ENCODE measurements at regions not wholly inside any gene's neighbourhood (a gene's known extent, or its start where the extent isn't known, plus 50 kb on each side); places are given as distances from the start of the nearest gene placed in this dataset.
"Not testable (repeated sequence)": the region's sequence is repeated elsewhere in the genome, so short reads cannot be mapped to it uniquely, and the experiment has no call there.

DNA sequence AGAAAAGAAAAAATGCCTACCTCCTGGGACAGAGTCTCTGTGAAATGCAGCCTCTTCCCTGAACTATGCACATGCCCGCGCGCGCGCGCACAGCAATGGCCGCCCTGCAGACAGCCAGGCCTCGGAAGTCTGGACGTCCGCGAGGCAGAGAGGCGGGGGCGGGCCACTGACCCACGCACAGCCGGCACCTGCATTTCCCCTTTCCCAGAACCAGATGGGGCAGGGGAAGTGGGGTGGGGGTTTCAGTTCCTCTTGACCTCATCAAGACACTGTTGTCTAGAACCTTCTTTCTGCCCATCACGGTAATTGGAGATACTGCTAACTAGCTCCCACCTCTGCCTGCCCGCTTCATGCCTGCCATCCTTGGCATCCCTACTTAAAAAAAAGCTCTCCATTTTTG is 5435.0 kb upstream of the TPTE start:
- TF ChIP-seq, protein P1, sequence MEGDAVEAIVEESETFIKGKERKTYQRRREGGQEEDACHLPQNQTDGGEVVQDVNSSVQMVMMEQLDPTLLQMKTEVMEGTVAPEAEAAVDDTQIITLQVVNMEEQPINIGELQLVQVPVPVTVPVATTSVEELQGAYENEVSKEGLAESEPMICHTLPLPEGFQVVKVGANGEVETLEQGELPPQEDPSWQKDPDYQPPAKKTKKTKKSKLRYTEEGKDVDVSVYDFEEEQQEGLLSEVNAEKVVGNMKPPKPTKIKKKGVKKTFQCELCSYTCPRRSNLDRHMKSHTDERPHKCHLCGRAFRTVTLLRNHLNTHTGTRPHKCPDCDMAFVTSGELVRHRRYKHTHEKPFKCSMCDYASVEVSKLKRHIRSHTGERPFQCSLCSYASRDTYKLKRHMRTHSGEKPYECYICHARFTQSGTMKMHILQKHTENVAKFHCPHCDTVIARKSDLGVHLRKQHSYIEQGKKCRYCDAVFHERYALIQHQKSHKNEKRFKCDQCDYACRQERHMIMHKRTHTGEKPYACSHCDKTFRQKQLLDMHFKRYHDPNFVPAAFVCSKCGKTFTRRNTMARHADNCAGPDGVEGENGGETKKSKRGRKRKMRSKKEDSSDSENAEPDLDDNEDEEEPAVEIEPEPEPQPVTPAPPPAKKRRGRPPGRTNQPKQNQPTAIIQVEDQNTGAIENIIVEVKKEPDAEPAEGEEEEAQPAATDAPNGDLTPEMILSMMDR (IDR thresholded peaks at IDR 0.05): not testable (repeated sequence)
- not testable (repeated sequence) for TF ChIP-seq EP300, POLR2A (IDR thresholded peaks at IDR 0.05)

All from tibial nerve (tissue), 4 donors.